Motor neuron (in vitro differentiated cells): ENCODE measurements at regions not wholly inside any gene's neighbourhood (a gene's known extent, or its start where the extent isn't known, plus 50 kb on each side); places are given as distances from the start of the nearest gene placed in this dataset.
"Not testable (repeated sequence)": the region's sequence is repeated elsewhere in the genome, so short reads cannot be mapped to it uniquely, and the experiment has no call there.

Experiments used
- ATAC-seq, 8 experiments: fragments of 200-7000 bp; cut with Tn5 transposase; replicated peaks in 6 of 8; 2 replicates each; pipeline ENCODE4 v1.8.0; 2021; ENCODE audit warnings: mild to moderate bottlenecking in 8 of 8, moderate library complexity in 8 of 8
- H3K27ac ChIP-seq, 2 donors: fragments of 250-450 bp; sonication (Bioruptor Pico); 2 replicates each; pipeline ENCODE4 v1.9.0; 2021; ENCODE audit warnings: antibody characterized with exemption in 2 of 2, mild to moderate bottlenecking in 2 of 2, moderate library complexity in 1 of 2
- H3K4me1 ChIP-seq, 2 donors: fragments of 250-450 bp; sonication (Bioruptor Pico); replicated peaks in 1 of 2; 2 replicates each; pipeline ENCODE4 v1.6.1; 2021; ENCODE audit warnings: antibody characterized with exemption in 2 of 2, mild to moderate bottlenecking in 2 of 2, moderate library complexity in 1 of 2
- H3K4me3 ChIP-seq, 5 donors: fragments of 250-450 bp; sonication (Bioruptor Pico); 2 replicates each; pipeline ENCODE4 v1.9.0; 2021; ENCODE audit warnings: antibody characterized with exemption in 5 of 5, mild to moderate bottlenecking in 5 of 5, moderate library complexity in 4 of 5
- WGBS, 10 experiments: fragments of 450-650 bp; shearing (Covaris generic); methylation state at CpG; one replicate each; pipeline ENCODE4 v1.0.0; 2022; 5-methylcytosine and 5-hydroxymethylcytosine counted together
- in situ Hi-C, 9 experiments: fragments of 400-800 bp; cut with MboI; loops; one replicate each; pipeline ENCODE4 v1.15.0; 2021; ENCODE audit warnings: low sequenced_read_pairs in 9 of 9, low pct_unique_long_range_greater_than_20kb in 2 of 9; ENCODE audit not compliant: unreplicated experiment in 9 of 9

- ATAC-seq = no peak
- Histone ChIP-seq H3K4me3 (no peak overlapping the region), H3K4me1 (no peaks in the 10 kb centered on the region), H3K27ac (no peak overlapping the region)
- 0 to 100% (median 75%) methylated on average over 1 of the region's 1 CpG; no CpG with 5 or more reads in 4 of the 10 experiments for WGBS, 10 experiments
- in situ Hi-C loops = no loop called here
Measured at GRCh38 chr15:54816401-54816800, 380.3 kb downstream of the RSL24D1 start.

- H3K4me3 ChIP-seq = no peak overlapping the region
- no peak for ATAC-seq
- no peak overlapping the region for H3K27ac ChIP-seq
- in situ Hi-C loops = no loop called here
- H3K4me1 ChIP-seq = no peaks in the 10 kb centered on the region
- WGBS, 10 experiments = 0 to 88% (median 20%) methylated on average over 1 to 4 of the region's 4 CpGs; no CpG with 5 or more reads in 1 of the 10 experiments
Measured at GRCh38 chr15:54815556-54815955, 381.2 kb downstream of the RSL24D1 start.

DNA sequence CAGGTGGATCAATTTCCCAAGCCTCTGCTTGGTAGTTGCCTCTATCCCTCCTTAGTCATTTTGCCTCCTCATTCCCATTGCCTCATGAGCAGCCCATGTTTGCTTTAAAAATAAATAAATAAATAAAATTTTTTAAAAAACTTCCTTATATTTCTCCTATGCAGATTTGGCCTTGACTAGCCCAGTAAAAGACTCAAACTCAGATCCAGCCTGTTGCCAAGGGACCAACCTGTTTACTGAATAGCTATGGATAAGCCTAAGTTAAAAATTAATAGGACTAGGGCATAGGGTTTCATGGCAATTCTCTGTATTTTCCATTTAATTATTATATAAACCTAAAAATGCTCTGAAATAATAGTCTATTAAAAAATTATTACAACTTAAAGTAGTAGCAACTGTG, 384.4 kb downstream of the RSL24D1 start:
- no peaks in the 10 kb centered on the region for H3K4me1 ChIP-seq
- ATAC-seq = no peak
- no peak overlapping the region for H3K4me3 ChIP-seq
- H3K27ac ChIP-seq = no peak overlapping the region
- in situ Hi-C loops = no loop called here

DNA sequence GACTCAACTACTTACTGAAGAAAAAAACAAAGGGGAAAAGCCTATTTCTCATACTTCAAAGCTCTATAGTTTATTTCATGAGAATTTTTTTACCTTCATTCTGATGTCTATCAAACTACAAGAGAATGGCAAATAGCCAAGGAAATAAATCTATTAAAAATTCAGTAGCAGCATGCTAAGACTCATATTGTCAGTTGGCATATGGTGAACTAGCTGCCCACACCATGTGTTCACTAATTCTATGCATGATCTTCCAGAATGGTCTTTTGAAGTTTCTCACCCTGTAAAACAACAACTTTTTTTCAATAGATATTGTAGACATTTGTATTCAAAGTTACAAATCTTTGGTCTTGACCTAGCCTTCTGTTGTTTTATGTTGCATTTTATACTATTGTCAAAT, 386.2 kb downstream of the RSL24D1 start:
- no peaks in the 10 kb centered on the region for H3K4me1 ChIP-seq
- in situ Hi-C loops = no loop called here
- no peak overlapping the region for H3K27ac ChIP-seq
- no peak overlapping the region for H3K4me3 ChIP-seq
- no peak for ATAC-seq

DNA sequence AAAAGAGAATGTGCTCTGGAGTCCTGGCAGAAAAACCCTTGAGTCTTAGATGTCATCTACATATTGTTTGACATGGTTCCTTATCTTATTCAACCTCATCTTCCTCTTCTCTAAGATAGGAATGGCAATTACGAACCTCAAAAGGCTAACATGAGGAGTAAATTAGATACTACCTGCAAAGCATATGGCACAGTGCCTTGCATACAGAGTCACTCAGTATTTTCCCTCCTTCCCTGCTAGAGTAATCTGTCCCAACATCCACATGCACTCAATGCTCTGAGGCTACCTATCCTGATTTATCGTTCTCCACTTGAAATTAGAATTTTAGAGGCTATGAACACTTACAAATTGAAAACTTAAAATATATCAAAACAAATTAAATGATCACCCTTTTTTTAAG, 386.7 kb downstream of the RSL24D1 start:
- Histone ChIP-seq H3K4me3 (no peak overlapping the region), H3K4me1 (no peaks in the 10 kb centered on the region), H3K27ac (no peak overlapping the region)
- in situ Hi-C loops = no loop called here
- no peak for ATAC-seq
- 8 to 96% (median 41%) methylated on average over 1 to 2 of the region's 2 CpGs for WGBS, 10 experiments

- WGBS, 10 experiments = 39 to 100% (median 82%) methylated on average over 1 to 3 of the region's 3 CpGs; no CpG with 5 or more reads in 2 of the 10 experiments
- in situ Hi-C loops = no loop called here
- Histone ChIP-seq H3K4me3 (no peak overlapping the region), H3K4me1 (no peaks in the 10 kb centered on the region), H3K27ac (no peak overlapping the region)
- no peak for ATAC-seq
Measured at GRCh38 chr15:54808321-54808720, 388.4 kb downstream of the RSL24D1 start.

DNA sequence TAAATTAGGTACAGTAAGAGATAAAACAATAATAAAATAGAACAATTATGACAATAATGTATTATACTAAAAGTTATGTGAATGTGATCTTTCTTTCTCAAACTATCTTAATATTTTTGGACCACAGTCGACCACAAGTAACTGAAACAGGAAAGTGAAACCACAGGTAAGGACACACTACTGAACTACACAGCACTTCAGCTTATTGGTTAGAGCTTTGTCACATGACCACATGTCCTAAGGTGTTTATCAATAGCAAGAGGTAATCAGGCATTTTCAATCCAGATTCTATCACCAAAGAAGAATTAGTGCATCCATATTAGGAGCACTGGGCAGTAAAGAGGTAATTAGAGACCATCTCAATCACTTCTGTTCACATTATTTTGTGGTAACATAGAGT, 392.8 kb downstream of the RSL24D1 start:
- H3K4me3 ChIP-seq = no peak overlapping the region
- in situ Hi-C loops = no loop called here
- no peak for ATAC-seq
- 0 to 100% (median 12%) methylated on average over 1 of the region's 1 CpG; no CpG with 5 or more reads in 4 of the 10 experiments for WGBS, 10 experiments
- no peaks in the 10 kb centered on the region for H3K4me1 ChIP-seq
- H3K27ac ChIP-seq = no peak overlapping the region

DNA sequence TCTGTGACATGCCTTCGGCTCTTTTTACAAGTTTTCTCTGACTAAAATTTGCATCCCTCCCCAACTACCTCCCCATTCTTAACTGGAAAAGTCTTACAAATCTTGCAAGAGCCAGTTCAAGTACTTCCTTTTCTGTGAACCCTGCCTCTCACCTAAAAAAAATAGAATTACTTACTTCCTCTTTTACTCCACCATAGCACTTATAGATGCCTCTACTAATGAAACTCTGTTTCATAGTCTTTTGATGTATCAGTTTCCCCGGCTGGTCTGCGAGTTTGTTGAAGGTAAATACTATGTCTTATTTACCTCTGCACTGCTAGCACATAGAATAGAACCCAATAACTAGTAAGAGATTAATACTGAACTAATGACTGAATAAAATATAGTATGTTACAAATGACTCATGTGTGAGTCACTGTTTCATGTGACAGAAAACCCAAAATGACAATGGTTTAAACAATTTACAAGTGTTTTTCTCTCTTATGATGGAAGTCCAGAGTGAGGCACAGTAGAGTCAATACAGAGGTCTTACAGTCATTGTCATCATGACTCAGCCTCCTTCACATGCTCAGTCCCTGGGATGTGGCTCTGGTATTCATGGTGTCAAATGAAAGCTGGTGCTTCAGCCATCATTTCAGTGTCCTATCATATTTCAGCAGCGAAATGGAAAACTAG, 393.5 kb downstream of the RSL24D1 start:
- in situ Hi-C loops = no loop called here
- WGBS, 10 experiments = 26 to 100% (median 58%) methylated on average over 2 to 4 of the region's 4 CpGs
- ATAC-seq = peak in 4 of 8 experiments; percentile 77 to 98 (median 85)
- Histone ChIP-seq H3K4me1 (no peaks in the 10 kb centered on the region), H3K4me3 (no peak overlapping the region), H3K27ac (no peak overlapping the region)

GRCh38 chr15:54792526-54792925, 404.2 kb downstream of the RSL24D1 start:
- WGBS, 10 experiments = 40 to 100% (median 50%) methylated on average over 1 of the region's 1 CpG; no CpG with 5 or more reads in 4 of the 10 experiments

DNA sequence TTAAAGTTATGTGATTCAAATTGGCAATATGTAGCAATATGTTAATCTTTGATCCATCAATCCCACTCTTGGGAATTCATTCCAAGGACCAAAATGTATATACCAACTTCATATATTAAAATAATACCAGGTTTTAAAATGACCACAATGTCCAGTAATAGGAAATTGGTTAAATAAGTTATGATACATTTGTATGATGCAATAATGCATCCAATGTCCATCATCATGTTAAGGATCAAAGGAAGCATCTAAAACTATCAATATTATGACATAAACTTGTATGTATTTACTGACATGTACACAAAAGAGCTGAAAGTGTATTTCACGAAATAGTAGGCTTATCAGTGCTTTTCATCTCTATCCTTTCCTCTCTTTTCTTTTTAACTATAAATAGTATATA, 406.0 kb downstream of the RSL24D1 start:
- Histone ChIP-seq H3K4me1 (no peaks in the 10 kb centered on the region), H3K4me3 (no peak overlapping the region), H3K27ac (no peak overlapping the region)
- in situ Hi-C loops = no loop called here
- 0 to 82% (median 11%) methylated on average over 1 of the region's 1 CpG; no CpG with 5 or more reads in 1 of the 10 experiments for WGBS, 10 experiments
- no peak for ATAC-seq

More at GRCh38 chr15:54792526-54792925, 404.2 kb downstream of the RSL24D1 start:
- H3K27ac ChIP-seq = no peak overlapping the region
- ATAC-seq = no peak
- in situ Hi-C loops = no loop called here
- no peak overlapping the region for H3K4me3 ChIP-seq
- no peaks in the 10 kb centered on the region for H3K4me1 ChIP-seq

GRCh38 chr15:54789376-54789775, 407.4 kb downstream of the RSL24D1 start:
- 0 to 94% (median 50%) methylated on average over 1 to 2 of the region's 2 CpGs; no CpG with 5 or more reads in 1 of the 10 experiments for WGBS, 10 experiments

DNA sequence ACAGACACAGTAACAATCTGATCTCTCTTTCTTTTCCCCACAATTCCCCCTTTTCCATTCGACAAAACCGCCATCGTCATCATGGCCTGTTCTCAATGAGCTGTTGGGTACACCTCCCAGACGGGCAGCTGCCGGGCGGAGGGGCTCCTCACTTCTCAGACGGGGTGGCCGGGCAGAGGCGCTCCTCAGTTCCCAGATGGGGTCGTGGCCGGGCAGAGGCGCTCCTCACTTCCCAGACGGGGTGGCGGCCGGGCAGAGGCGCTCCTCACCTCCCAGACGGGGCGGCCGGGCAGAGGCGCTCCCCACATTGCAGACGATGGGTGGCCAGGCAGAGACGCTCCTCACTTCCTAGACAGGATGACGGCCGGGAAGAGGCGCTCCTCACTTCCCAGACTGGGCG, 415.5 kb downstream of the RSL24D1 start:
- H3K4me1 ChIP-seq, H3K4me3 ChIP-seq, in situ Hi-C loops, ATAC-seq, H3K27ac ChIP-seq: not testable (repeated sequence)
- WGBS, 10 experiments = no CpG with 5 or more reads among the region's 26 CpGs

More at GRCh38 chr15:54789376-54789775, 407.4 kb downstream of the RSL24D1 start:
- Histone ChIP-seq H3K27ac (no peak overlapping the region), H3K4me1 (no peaks in the 10 kb centered on the region), H3K4me3 (no peak overlapping the region)
- ATAC-seq = no peak
- in situ Hi-C loops = no loop called here

GRCh38 chr15:54779271-54779670, 417.5 kb downstream of the RSL24D1 start:
- H3K4me1 ChIP-seq = no peaks in the 10 kb centered on the region
- no peak overlapping the region for H3K27ac ChIP-seq
- in situ Hi-C loops = no loop called here

GRCh38 chr15:54776410-54776809, 420.3 kb downstream of the RSL24D1 start:
- no peak for ATAC-seq
- 0 to 90% (median 54%) methylated on average over 1 to 2 of the region's 2 CpGs; no CpG with 5 or more reads in 2 of the 10 experiments for WGBS, 10 experiments
- H3K4me1 ChIP-seq = no peaks in the 10 kb centered on the region
- in situ Hi-C loops = no loop called here
- H3K4me3 ChIP-seq = no peak overlapping the region
- no peak overlapping the region for H3K27ac ChIP-seq

More at GRCh38 chr15:54779271-54779670, 417.5 kb downstream of the RSL24D1 start:
- no peak for ATAC-seq
- 0 to 80% (median 0%) methylated on average over 1 of the region's 1 CpG; no CpG with 5 or more reads in 1 of the 10 experiments for WGBS, 10 experiments
- H3K4me3 ChIP-seq = no peak overlapping the region
